HG02623 (cell line): ENCODE measurements at regions not wholly inside any gene's neighbourhood (a gene's known extent, or its start where the extent isn't known, plus 50 kb on each side); places are given as distances from the start of the nearest gene placed in this dataset.

Source experiments
- ATAC-seq: cut with Tn5 transposase; IDR thresholded peaks from one replicate; pipeline ENCODE4 v1.9.1; 2021; ENCODE audit warnings: moderate library complexity; ENCODE audit not compliant: unreplicated experiment

- no peak for ATAC-seq
Observed at GRCh38 chr9:116002624-116003023, 151.0 kb upstream of the PAPPA start.

- ATAC-seq: no peak
Observed at GRCh38 chr9:116003397-116003796, 150.2 kb upstream of the PAPPA start.

GRCh38 chr9:116005205-116005604 is 148.4 kb upstream of the PAPPA start:
- ATAC-seq: no peak

- no peak for ATAC-seq
Observed at GRCh38 chr9:116007824-116008223, 145.8 kb upstream of the PAPPA start.

GRCh38 chr9:116008278-116008677 is 145.3 kb upstream of the PAPPA start:
- no peak for ATAC-seq

- ATAC-seq: no peak
Observed at GRCh38 chr9:116009420-116009819, 144.2 kb upstream of the PAPPA start.

GRCh38 chr9:116015855-116016254 is 137.7 kb upstream of the PAPPA start:
- ATAC-seq: no peak

- no peak for ATAC-seq
Observed at GRCh38 chr9:116020146-116020545, 133.4 kb upstream of the PAPPA start.

- ATAC-seq: no peak
Observed at GRCh38 chr9:116020801-116021200, 132.8 kb upstream of the PAPPA start.

GRCh38 chr9:116027096-116027495 is 126.5 kb upstream of the PAPPA start:
- ATAC-seq: no peak

GRCh38 chr9:116027511-116027910 is 126.1 kb upstream of the PAPPA start:
- no peak for ATAC-seq

GRCh38 chr9:116027951-116028350 is 125.6 kb upstream of the PAPPA start:
- no peak for ATAC-seq

GRCh38 chr9:116030517-116030916 is 123.1 kb upstream of the PAPPA start:
- no peak for ATAC-seq

- ATAC-seq: no peak
Observed at GRCh38 chr9:116032683-116033440, 120.7 kb upstream of the PAPPA start.

GRCh38 chr9:116039312-116039711 is 114.3 kb upstream of the PAPPA start:
- no peak for ATAC-seq

- no peak for ATAC-seq
Observed at GRCh38 chr9:116039893-116040292, 113.7 kb upstream of the PAPPA start.

GRCh38 chr9:116042321-116042720 is 111.3 kb upstream of the PAPPA start:
- no peak for ATAC-seq

GRCh38 chr9:116045083-116045482 is 108.5 kb upstream of the PAPPA start:
- ATAC-seq: no peak

- ATAC-seq: no peak
Observed at GRCh38 chr9:116048081-116048480, 105.5 kb upstream of the PAPPA start.

- ATAC-seq: no peak
Observed at GRCh38 chr9:116049456-116049855, 104.1 kb upstream of the PAPPA start.

GRCh38 chr9:116051528-116051927 is 102.1 kb upstream of the PAPPA start:
- ATAC-seq: no peak

GRCh38 chr9:116055536-116055935 is 98.1 kb upstream of the PAPPA start:
- no peak for ATAC-seq

GRCh38 chr9:116057371-116057770 is 96.2 kb upstream of the PAPPA start:
- no peak for ATAC-seq
